H9 (cell line): ENCODE measurements at regions not wholly inside any gene's neighbourhood (a gene's known extent, or its start where the extent isn't known, plus 50 kb on each side); places are given as distances from the start of the nearest gene placed in this dataset.

Source experiments
- DNase-seq: peaks from one replicate; pipeline ENCODE4 v3.0.0-alpha.2; 2017
- H2AFZ ChIP-seq: one replicate; pipeline ENCODE4 v1.6.1; 2013; ENCODE audit warnings: mild to moderate bottlenecking, low read length, control low read depth, moderate library complexity
- H2AK5ac ChIP-seq: 2 replicates; pipeline ENCODE4 v1.6.1; 2013; ENCODE audit warnings: low read length, control low read depth, mixed read lengths; ENCODE audit not compliant: insufficient read length
- H2BK120ac ChIP-seq: one replicate; pipeline ENCODE4 v1.6.1; 2013; ENCODE audit warnings: low read depth, mild to moderate bottlenecking, low read length, control low read depth, inconsistent platforms; ENCODE audit not compliant: poor library complexity, severe bottlenecking
- H2BK12ac ChIP-seq: 2 replicates; pipeline ENCODE4 v1.6.1; 2013; ENCODE audit warnings: low read length, control low read depth, mixed read lengths, low read depth; ENCODE audit not compliant: insufficient read length
- H2BK15ac ChIP-seq: 2 replicates; pipeline ENCODE4 v1.6.1; 2013; ENCODE audit warnings: low read depth, low read length, control low read depth
- H2BK20ac ChIP-seq: one replicate; pipeline ENCODE4 v1.6.1; 2013; ENCODE audit warnings: low read depth, mild to moderate bottlenecking, low read length, control low read depth, inconsistent platforms; ENCODE audit not compliant: poor library complexity, severe bottlenecking
- H2BK5ac ChIP-seq: 2 replicates; pipeline ENCODE4 v1.6.1; 2013; ENCODE audit warnings: low read length, control low read depth, mixed read lengths; ENCODE audit not compliant: insufficient read length
- H3K14ac ChIP-seq: 2 replicates; pipeline ENCODE4 v1.6.1; 2013; ENCODE audit warnings: low read length, control low read depth; ENCODE audit not compliant: insufficient read depth
- H3K18ac ChIP-seq: 2 replicates; pipeline ENCODE4 v1.6.1; 2013; ENCODE audit warnings: low read depth, mild to moderate bottlenecking, mixed read lengths, low read length, control low read depth; ENCODE audit not compliant: insufficient read length
- H3K23ac ChIP-seq: 2 replicates; pipeline ENCODE4 v1.6.1; 2013; ENCODE audit warnings: low read length, control low read depth, mixed read lengths, low read depth; ENCODE audit not compliant: insufficient read length
- H3K23me2 ChIP-seq: 2 replicates; pipeline ENCODE4 v1.6.1; 2013; ENCODE audit warnings: low read depth, mild to moderate bottlenecking, mixed read lengths, low read length, control low read depth; ENCODE audit not compliant: insufficient read length, poor library complexity, severe bottlenecking
- H3K27ac ChIP-seq: 2 replicates; pipeline ENCODE4 v1.5.1; 2013; ENCODE audit warnings: low read length, control low read depth, mixed read lengths, low read depth; ENCODE audit not compliant: insufficient read length
- H3K27me3 ChIP-seq: 2 replicates; pipeline ENCODE4 v1.6.1; 2013; ENCODE audit warnings: low read length, control low read depth, inconsistent platforms; ENCODE audit not compliant: insufficient read depth
- H3K4ac ChIP-seq: 2 replicates; pipeline ENCODE4 v1.6.1; 2013; ENCODE audit warnings: low read depth, mild to moderate bottlenecking, control low read depth, inconsistent platforms, low read length, moderate library complexity
- H3K4me1 ChIP-seq: 2 replicates; pipeline ENCODE4 v1.6.1; 2013; ENCODE audit warnings: low read length, control low read depth, inconsistent platforms; ENCODE audit not compliant: insufficient read depth
- H3K4me2 ChIP-seq: 2 replicates; pipeline ENCODE4 v1.6.1; 2013; ENCODE audit warnings: low read length, control low read depth, mixed read lengths; ENCODE audit not compliant: insufficient read length, insufficient read depth
- H3K56ac ChIP-seq: 2 replicates; pipeline ENCODE4 v1.6.1; 2013; ENCODE audit warnings: low read depth, mild to moderate bottlenecking, mixed read lengths, low read length, control low read depth; ENCODE audit not compliant: insufficient read length
- H3K79me1 ChIP-seq: 2 replicates; pipeline ENCODE4 v1.6.1; 2013; ENCODE audit warnings: low read depth, mild to moderate bottlenecking, moderate library complexity, low read length, control low read depth, inconsistent platforms; ENCODE audit not compliant: insufficient read depth, poor library complexity, severe bottlenecking
- H3K79me2 ChIP-seq: 2 replicates; pipeline ENCODE4 v1.6.1; 2013; ENCODE audit warnings: low read length, control low read depth, inconsistent platforms; ENCODE audit not compliant: insufficient read depth
- H3K9ac ChIP-seq: 2 replicates; pipeline ENCODE4 v1.6.1; 2013; ENCODE audit warnings: low read length, control low read depth, mixed read lengths; ENCODE audit not compliant: insufficient read length; ENCODE audit errors: extremely low read depth
- H3K9me3 ChIP-seq: one replicate; pipeline ENCODE4 v1.6.1; 2013; ENCODE audit warnings: low read depth, low read length, inconsistent platforms; ENCODE audit not compliant: control insufficient read depth
- H3T11ph ChIP-seq: one replicate; pipeline ENCODE4 v1.6.1; 2013; ENCODE audit warnings: mild to moderate bottlenecking, low read length, control low read depth, inconsistent platforms
- H4K20me1 ChIP-seq: one replicate; pipeline ENCODE4 v1.6.1; 2013; ENCODE audit not compliant: control insufficient read depth, insufficient read length, insufficient read depth
- H4K5ac ChIP-seq: 2 replicates; pipeline ENCODE4 v1.6.1; 2013; ENCODE audit warnings: low read depth, mild to moderate bottlenecking, mixed read lengths, low read length, control low read depth; ENCODE audit not compliant: insufficient read length
- H4K8ac ChIP-seq: replicated peaks from 2 replicates; pipeline ENCODE4 v1.6.1; 2013; ENCODE audit warnings: low read length, control low read depth, mixed read lengths, low read depth; ENCODE audit not compliant: insufficient read length
- H4K91ac ChIP-seq: 2 replicates; pipeline ENCODE4 v1.6.1; 2013; ENCODE audit warnings: low read depth, mild to moderate bottlenecking, moderate library complexity, mixed read lengths, low read length, control low read depth; ENCODE audit not compliant: insufficient read length
- H3K27ac Mint-ChIP-seq, 3 experiments: 2 replicates in 2 of 3; 3 replicates in 1 of 3; pipeline ENCODE4 v1.8.0; 2020 to 2021; ENCODE audit warnings: mixed read lengths in 3 of 3, mild to moderate bottlenecking in 1 of 3, moderate library complexity in 1 of 3
- H3K27me3 Mint-ChIP-seq: 2 replicates; pipeline ENCODE4 v1.8.0; 2021; ENCODE audit warnings: low read depth, mild to moderate bottlenecking, moderate library complexity, mixed read lengths
- H3K36me3 Mint-ChIP-seq, 3 experiments: 2 replicates in 2 of 3; 3 replicates in 1 of 3; pipeline ENCODE4 v1.8.0; 2020 to 2021; ENCODE audit warnings: low read depth in 3 of 3, mixed read lengths in 3 of 3; ENCODE audit not compliant: insufficient read depth in 1 of 3
- H3K4me1 Mint-ChIP-seq, 2 experiments: 2 replicates each; pipeline ENCODE4 v1.8.0; 2020; ENCODE audit warnings: mixed read lengths in 2 of 2
- H3K4me3 Mint-ChIP-seq, 2 experiments: 2 replicates in 1 of 2; 3 replicates in 1 of 2; pipeline ENCODE4 v1.8.0; 2020 to 2021; ENCODE audit warnings: mild to moderate bottlenecking in 2 of 2, mixed read lengths in 2 of 2, moderate library complexity in 1 of 2
- H3K9me3 Mint-ChIP-seq, 2 experiments: 2 replicates in 1 of 2; 3 replicates in 1 of 2; pipeline ENCODE4 v1.8.0; 2020; ENCODE audit warnings: mild to moderate bottlenecking in 2 of 2, mixed read lengths in 2 of 2, moderate library complexity in 1 of 2
- WGBS: extraction: QIAGEN DNeasy Blood & Tissue Kit; methylation state at CpG from one replicate; pipeline ENCODE4 v1.1.7; 2013; ENCODE audit warnings: missing lambda C conversion rate, low lambda C conversion rate, mixed read lengths; ENCODE audit not compliant: insufficient read length; ENCODE audit errors: extremely low coverage; 5-methylcytosine and 5-hydroxymethylcytosine counted together
- TF ChIP-seq, protein P1 (sequence below): fragments of 200-600 bp; sonication (generic); conservative IDR thresholded peaks from 3 replicates; pipeline ENCODE4 v1.8.0; 2021; ENCODE audit warnings: antibody characterized with exemption, mild to moderate bottlenecking

DNA sequence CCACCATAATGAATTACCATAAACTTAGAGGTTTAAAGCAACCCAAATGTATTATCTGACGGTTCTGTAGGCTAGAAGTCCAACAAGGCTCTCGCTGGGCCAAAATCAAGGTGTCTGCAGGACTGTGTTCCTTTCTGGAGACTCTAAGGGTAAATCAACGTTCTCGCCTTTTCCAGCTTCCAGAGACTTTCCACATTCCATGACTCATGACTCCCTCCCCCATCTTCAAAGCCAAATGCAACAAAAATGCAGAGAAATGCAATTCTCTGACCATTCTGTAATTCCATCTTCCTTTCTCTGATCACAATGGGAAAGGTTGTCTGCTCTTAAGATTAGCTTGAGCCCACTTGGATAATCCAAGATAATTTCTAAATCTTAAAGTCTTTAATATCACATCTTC is 287.1 kb downstream of the LTN1 start:
- Histone ChIP-seq H2BK15ac (no peak overlapping the region), H2BK20ac (no peak overlapping the region), H3K4ac (no peak overlapping the region), H3K18ac (no peak overlapping the region), H4K5ac (no peak overlapping the region), H3K27ac (no peak overlapping the region), H2BK120ac (no peak overlapping the region), H3K23me2 (peaks cover 2% of the 10 kb centered on the region), H3T11ph (no peak overlapping the region), H2BK5ac (no peak overlapping the region), H4K20me1 (no peaks in the 10 kb centered on the region), H4K91ac (no peak overlapping the region), H3K9me3 (no peaks in the 10 kb centered on the region), H2AK5ac (no peak overlapping the region), H3K27me3 (no peaks in the 10 kb centered on the region), H3K14ac (no peak overlapping the region), H3K56ac (no peak overlapping the region), H4K8ac (no peak overlapping the region), H2BK12ac (no peak overlapping the region), H2AFZ (no peak overlapping the region), H3K4me1 (no peaks in the 10 kb centered on the region), H3K79me2 (no peaks in the 10 kb centered on the region), H3K4me2 (no peak overlapping the region), H3K23ac (no peak overlapping the region), H3K79me1 (no peaks in the 10 kb centered on the region), H3K9ac (no peak overlapping the region)
- Mint-ChIP-seq H3K4me1 (no peaks in the 10 kb centered on the region), H3K9me3 (peaks cover 11 to 14% of the 10 kb centered on the region in 2 experiments), H3K27ac (no peak overlapping the region), H3K27me3 (no peaks in the 10 kb centered on the region), H3K36me3 (peaks cover 0 to 9% (median 2%) of the 10 kb centered on the region in 3 experiments; a peak in 6 of 7 replicates), H3K4me3 (no peak overlapping the region)
- no peak for DNase-seq
- TF ChIP-seq, protein P1, sequence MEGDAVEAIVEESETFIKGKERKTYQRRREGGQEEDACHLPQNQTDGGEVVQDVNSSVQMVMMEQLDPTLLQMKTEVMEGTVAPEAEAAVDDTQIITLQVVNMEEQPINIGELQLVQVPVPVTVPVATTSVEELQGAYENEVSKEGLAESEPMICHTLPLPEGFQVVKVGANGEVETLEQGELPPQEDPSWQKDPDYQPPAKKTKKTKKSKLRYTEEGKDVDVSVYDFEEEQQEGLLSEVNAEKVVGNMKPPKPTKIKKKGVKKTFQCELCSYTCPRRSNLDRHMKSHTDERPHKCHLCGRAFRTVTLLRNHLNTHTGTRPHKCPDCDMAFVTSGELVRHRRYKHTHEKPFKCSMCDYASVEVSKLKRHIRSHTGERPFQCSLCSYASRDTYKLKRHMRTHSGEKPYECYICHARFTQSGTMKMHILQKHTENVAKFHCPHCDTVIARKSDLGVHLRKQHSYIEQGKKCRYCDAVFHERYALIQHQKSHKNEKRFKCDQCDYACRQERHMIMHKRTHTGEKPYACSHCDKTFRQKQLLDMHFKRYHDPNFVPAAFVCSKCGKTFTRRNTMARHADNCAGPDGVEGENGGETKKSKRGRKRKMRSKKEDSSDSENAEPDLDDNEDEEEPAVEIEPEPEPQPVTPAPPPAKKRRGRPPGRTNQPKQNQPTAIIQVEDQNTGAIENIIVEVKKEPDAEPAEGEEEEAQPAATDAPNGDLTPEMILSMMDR: no peak
- WGBS: no CpG with 5 or more reads among the region's 4 CpGs
